Ishikawa (cell line): ENCODE measurements at regions not wholly inside any gene's neighbourhood (a gene's known extent, or its start where the extent isn't known, plus 50 kb on each side); places are given as distances from the start of the nearest gene placed in this dataset.
A peak's percentile ranks its signal among the peaks of the same experiment; 100 is the strongest.

Source experiments
- CEBPB ChIP-seq: IDR thresholded peaks from 2 replicates; pipeline ENCODE4 v1.6.1; 2012
- CREB1 ChIP-seq: IDR thresholded peaks from 2 replicates; pipeline ENCODE4 v1.6.1; 2012; ENCODE audit warnings: low read depth
- EGR1 ChIP-seq: IDR thresholded peaks from 2 replicates; pipeline ENCODE4 v1.6.1; 2012
- EP300 ChIP-seq: IDR thresholded peaks from 2 replicates; pipeline ENCODE4 v1.6.1; 2012; ENCODE audit warnings: borderline replicate concordance
- FOXM1 ChIP-seq: IDR thresholded peaks from 2 replicates; pipeline ENCODE4 v1.6.1; 2012; ENCODE audit warnings: low read depth, borderline replicate concordance
- MAX ChIP-seq: IDR thresholded peaks from 2 replicates; pipeline ENCODE4 v1.6.1; 2012
- NFIC ChIP-seq: IDR thresholded peaks from 2 replicates; pipeline ENCODE4 v1.6.1; 2012
- RAD21 ChIP-seq: IDR thresholded peaks from 2 replicates; pipeline ENCODE4 v1.6.1; 2012; ENCODE audit warnings: low read depth
- REST ChIP-seq: IDR thresholded peaks from 2 replicates; pipeline ENCODE4 v1.6.1; 2012; ENCODE audit warnings: low read depth, mild to moderate bottlenecking
- TAF1 ChIP-seq: IDR thresholded peaks from 2 replicates; pipeline ENCODE4 v1.6.1; 2012; ENCODE audit warnings: low read depth, mild to moderate bottlenecking
- TCF12 ChIP-seq: IDR thresholded peaks from 2 replicates; pipeline ENCODE4 v1.6.1; 2012; ENCODE audit warnings: low read depth
- TEAD4 ChIP-seq: IDR thresholded peaks from 2 replicates; pipeline ENCODE4 v1.6.1; 2012
- USF1 ChIP-seq: IDR thresholded peaks from 2 replicates; pipeline ENCODE4 v1.6.1; 2012
- YY1 ChIP-seq: IDR thresholded peaks from 2 replicates; pipeline ENCODE4 v1.6.1; 2012; ENCODE audit warnings: low read depth
- ZBTB7A ChIP-seq: IDR thresholded peaks from 2 replicates; pipeline ENCODE4 v1.6.1; 2012; ENCODE audit warnings: low read depth

- TF ChIP-seq CEBPB (no peak), CREB1 (no peak), NFIC (peak; percentile 72), ZBTB7A (no peak), MAX (no peak), YY1 (no peak)
These were observed 765.9 kb downstream of the BCKDHB start for GRCh38 chr6:80872199-80872950.

- TF ChIP-seq CREB1 (no peak), FOXM1 (no peak), ZBTB7A (no peak), EP300 (no peak), MAX (no peak), TAF1 (no peak), TCF12 (no peak), REST (no peak), RAD21 (no peak), YY1 (no peak), NFIC (no peak), TEAD4 (no peak), EGR1 (no peak), CEBPB (no peak), USF1 (no peak)
These were observed 756.3 kb downstream of the BCKDHB start for GRCh38 chr6:80862756-80863155.

DNA sequence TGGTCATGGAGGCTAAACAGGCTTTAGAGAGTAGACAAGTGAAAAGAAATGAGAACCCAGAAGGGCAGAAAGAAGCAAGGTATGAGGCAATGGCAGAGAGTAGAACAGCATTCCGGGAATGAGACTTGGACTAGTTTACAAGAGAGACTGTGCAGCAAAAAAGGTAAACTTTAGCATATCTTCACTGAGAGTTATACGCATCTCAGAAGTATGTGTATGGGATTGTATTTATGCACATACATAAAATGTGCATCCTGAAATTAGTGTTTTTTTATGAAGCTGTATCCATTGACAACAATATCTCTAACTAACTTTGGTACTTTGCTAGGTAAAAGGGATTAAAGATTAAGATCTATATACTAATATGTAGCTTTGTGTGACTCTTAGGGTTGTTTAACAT, 753.6 kb downstream of the BCKDHB start:
- TF ChIP-seq FOXM1 (no peak), CEBPB (no peak), MAX (no peak), REST (no peak), TAF1 (no peak)

DNA sequence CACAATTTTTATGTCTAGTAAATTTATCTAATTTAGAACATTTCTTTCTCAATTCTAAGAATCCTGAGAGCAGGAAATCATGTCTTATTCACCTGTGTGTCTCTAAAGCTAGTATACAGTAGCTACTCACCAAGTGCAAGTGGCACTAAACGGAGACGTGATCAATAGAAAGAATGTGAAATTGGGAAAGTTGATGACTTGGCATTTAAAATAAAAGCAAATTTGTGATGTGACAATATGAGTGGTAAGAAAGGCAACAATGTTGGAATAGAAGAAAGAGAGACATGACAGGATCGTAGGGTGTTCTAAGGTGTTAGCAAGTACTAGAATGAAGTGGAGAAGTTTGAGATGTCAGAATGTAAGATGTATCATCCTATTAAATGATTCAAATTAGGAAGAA, 725.9 kb downstream of the BCKDHB start:
- no peak for TF ChIP-seq TAF1
- TF ChIP-seq NFIC: no peak
- no peak for TF ChIP-seq YY1
- no peak for TF ChIP-seq CREB1
- TF ChIP-seq RAD21: no peak
- no peak for TF ChIP-seq ZBTB7A
- TF ChIP-seq TCF12: no peak
- TF ChIP-seq EP300: no peak
- no peak for TF ChIP-seq USF1
- no peak for TF ChIP-seq MAX
- no peak for TF ChIP-seq REST
- TF ChIP-seq EGR1: no peak
- no peak for TF ChIP-seq FOXM1
- no peak for TF ChIP-seq CEBPB
- no peak for TF ChIP-seq TEAD4
